HG02642 (cell line): ENCODE measurements at regions not wholly inside any gene's neighbourhood (a gene's known extent, or its start where the extent isn't known, plus 50 kb on each side); places are given as distances from the start of the nearest gene placed in this dataset.
"Not testable (repeated sequence)": the region's sequence is repeated elsewhere in the genome, so short reads cannot be mapped to it uniquely, and the experiment has no call there.

Experiments
- ATAC-seq: cut with Tn5 transposase; IDR thresholded peaks from one replicate; pipeline ENCODE4 v1.9.1; 2021; ENCODE audit warnings: mild to moderate bottlenecking; ENCODE audit not compliant: unreplicated experiment, poor library complexity

GRCh38 chr6:155861821-155862220 lies 406.2 kb upstream of the NOX3 start:
- ATAC-seq, result no peak

GRCh38 chr6:155858906-155859305 lies 403.3 kb upstream of the NOX3 start:
- ATAC-seq, result not testable (repeated sequence)

- no peak for ATAC-seq
These were observed 399.1 kb upstream of the NOX3 start for GRCh38 chr6:155854787-155855186.

- no peak for ATAC-seq
These were observed 397.4 kb upstream of the NOX3 start for GRCh38 chr6:155853011-155853410.

- ATAC-seq, result no peak
These were observed 394.8 kb upstream of the NOX3 start for GRCh38 chr6:155850408-155850841.

GRCh38 chr6:155847711-155848110 lies 392.1 kb upstream of the NOX3 start:
- no peak for ATAC-seq

- ATAC-seq, result no peak
These were observed 381.8 kb upstream of the NOX3 start for GRCh38 chr6:155837474-155837873.

- no peak for ATAC-seq
These were observed 377.0 kb upstream of the NOX3 start for GRCh38 chr6:155832596-155832995.

GRCh38 chr6:155830531-155830930 lies 374.9 kb upstream of the NOX3 start:
- no peak for ATAC-seq

GRCh38 chr6:155829646-155830045 lies 374.0 kb upstream of the NOX3 start:
- ATAC-seq, result no peak

GRCh38 chr6:155828989-155829388 lies 373.4 kb upstream of the NOX3 start:
- no peak for ATAC-seq

GRCh38 chr6:155818698-155819097 lies 363.1 kb upstream of the NOX3 start:
- no peak for ATAC-seq

GRCh38 chr6:155813548-155813947 lies 357.9 kb upstream of the NOX3 start:
- ATAC-seq, result no peak

- no peak for ATAC-seq
These were observed 351.6 kb upstream of the NOX3 start for GRCh38 chr6:155807243-155807642.

GRCh38 chr6:155801046-155801445 lies 345.4 kb upstream of the NOX3 start:
- no peak for ATAC-seq

GRCh38 chr6:155798876-155799275 lies 343.2 kb upstream of the NOX3 start:
- ATAC-seq, result not testable (repeated sequence)

GRCh38 chr6:155795173-155795796 lies 339.6 kb upstream of the NOX3 start:
- no peak for ATAC-seq

GRCh38 chr6:155791891-155792290 lies 336.3 kb upstream of the NOX3 start:
- no peak for ATAC-seq

- no peak for ATAC-seq
These were observed 335.5 kb upstream of the NOX3 start for GRCh38 chr6:155791186-155791585.

- no peak for ATAC-seq
These were observed 331.5 kb upstream of the NOX3 start for GRCh38 chr6:155787168-155787567.

GRCh38 chr6:155786528-155786927 lies 330.9 kb upstream of the NOX3 start:
- no peak for ATAC-seq

GRCh38 chr6:155782739-155783459 lies 327.3 kb upstream of the NOX3 start:
- ATAC-seq, result no peak
